ENCODE measurements at regions not wholly inside any gene's neighbourhood (a gene's known extent, or its start where the extent isn't known, plus 50 kb on each side); places are given as distances from the start of the nearest gene placed in this dataset.

DNA sequence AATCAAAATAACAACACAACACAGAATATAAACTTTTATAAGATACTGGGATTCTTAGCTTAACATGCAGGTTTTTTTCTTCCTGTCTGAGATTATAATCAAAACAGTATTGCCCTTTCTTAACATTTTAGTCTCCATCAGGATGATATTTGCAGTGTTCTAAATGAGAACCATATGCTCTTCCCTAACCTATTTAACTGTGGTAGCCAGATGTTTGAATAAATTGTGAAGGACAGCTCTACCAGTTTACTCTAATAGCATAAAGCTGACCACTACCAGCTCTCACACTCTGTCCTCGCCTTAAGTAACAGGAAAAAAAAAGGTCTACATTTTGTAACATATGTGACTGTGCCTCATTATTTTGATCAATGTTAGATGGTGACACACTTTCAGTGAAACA lies 618.7 kb upstream of the SGCG start:
- CTCF ChIA-PET = interaction anchor here (0.7 kb wide), 1 partner anchor 45 kb away, joined by 3 read pairs; no protein-coding TSS in a partner anchor
- H3K4me2 ChIP-seq (ENCODE audit: low read depth, low read length) = no peak overlapping the region
- no peaks in the 10 kb centered on the region for H3K27me3 ChIP-seq (ENCODE audit: control insufficient read depth, insufficient read depth, low read length)
- no peaks in the 10 kb centered on the region for H4K20me1 ChIP-seq (ENCODE audit: insufficient read depth, low read length)
- no peaks in the 10 kb centered on the region for H3K36me3 ChIP-seq (ENCODE audit: control insufficient read depth, insufficient read depth, low read length)
- H4K8ac ChIP-seq (ENCODE audit: low read depth in 2 of 2, low read length in 2 of 2) = no peak overlapping the region
- H3K27ac ChIP-seq (ENCODE audit: insufficient read depth, low read length) = no peak overlapping the region
- no peaks in the 10 kb centered on the region for H3K4me1 ChIP-seq (ENCODE audit: control insufficient read depth, insufficient read depth, low read length)
- H3K9ac ChIP-seq (ENCODE audit: low read depth, low read length) = no peak overlapping the region
- H4K91ac ChIP-seq (ENCODE audit: insufficient read depth, low read depth, low read length) = no peak overlapping the region
- no peak for ATAC-seq (ENCODE audit: low read depth)
- in situ Hi-C loops (cut with MboI; ENCODE audit: low sequenced_read_pairs) = no loop called here
- POLR2A ChIA-PET (ENCODE audit: unreplicated experiment) = no interaction called here
- H3K9me3 ChIP-seq (ENCODE audit: control insufficient read depth, insufficient read depth, low read length) = no peaks in the 10 kb centered on the region
- no peak overlapping the region for H2BK15ac ChIP-seq (ENCODE audit: low read depth, low read length)
- no peak overlapping the region for H2BK5ac ChIP-seq (ENCODE audit: low read depth, low read length, poor library complexity, severe bottlenecking)
- H3K79me1 ChIP-seq (ENCODE audit: low read depth in 1 of 2, low read length in 2 of 2) = no peaks in the 10 kb centered on the region
- no peak overlapping the region for H3K4me3 ChIP-seq (ENCODE audit: insufficient read depth, low read depth, low read length)
- H2BK120ac ChIP-seq (ENCODE audit: low read depth, low read length) = no peak overlapping the region
- no TSS peak for BruUV-seq (replicated peaks)
- intact Hi-C loops (cut with micrococcal nuclease) = no loop called here
- H2AK5ac ChIP-seq (ENCODE audit: low read depth, low read length) = no peak overlapping the region
- WGBS, 2 experiments (ENCODE audit: extremely low coverage in 2 of 2, insufficient read length in 1 of 2) = no CpG with 5 or more reads among the region's 1 CpG
- no peak overlapping the region for H3K18ac ChIP-seq (ENCODE audit: low read depth, low read length)
- TF ChIP-seq FOS (IDR thresholded peaks at IDR 0.05; ENCODE audit: low read depth, low read length) (no peak), NFE2L2 (IDR thresholded peaks at IDR 0.05; ENCODE audit: low read depth, low read length) (no peak), BHLHE40 (IDR thresholded peaks at IDR 0.05; ENCODE audit: low read depth, low read length) (no peak), RAD21 (IDR thresholded peaks at IDR 0.05; ENCODE audit: low read length) (no peak), MAZ (IDR thresholded peaks at IDR 0.05; ENCODE audit: borderline replicate concordance, low read depth, low read length) (no peak), RCOR1 (IDR thresholded peaks at IDR 0.05; ENCODE audit: insufficient replicate concordance, low read length) (no peak), CEBPB (IDR thresholded peaks at IDR 0.05; ENCODE audit: low read depth, low read length) (no peak), RFX5 (IDR thresholded peaks at IDR 0.05; ENCODE audit: low read depth, low read length) (no peak), MAFK (IDR thresholded peaks at IDR 0.05; ENCODE audit: low read depth, low read length) (no peak), CHD1 (IDR thresholded peaks at IDR 0.05; ENCODE audit: low read depth, low read length) (no peak), POLR2A (IDR thresholded peaks at IDR 0.05; ENCODE audit: low read depth, low read length) (no peak), ELK1 (IDR thresholded peaks at IDR 0.05; ENCODE audit: borderline replicate concordance, low read depth, low read length) (no peak), MXI1 (IDR thresholded peaks at IDR 0.05; ENCODE audit: borderline replicate concordance, low read depth, low read length) (no peak), SMC3 (IDR thresholded peaks at IDR 0.05; ENCODE audit: low read depth, low read length) (no peak)
- TF ChIP-seq, protein P1, sequence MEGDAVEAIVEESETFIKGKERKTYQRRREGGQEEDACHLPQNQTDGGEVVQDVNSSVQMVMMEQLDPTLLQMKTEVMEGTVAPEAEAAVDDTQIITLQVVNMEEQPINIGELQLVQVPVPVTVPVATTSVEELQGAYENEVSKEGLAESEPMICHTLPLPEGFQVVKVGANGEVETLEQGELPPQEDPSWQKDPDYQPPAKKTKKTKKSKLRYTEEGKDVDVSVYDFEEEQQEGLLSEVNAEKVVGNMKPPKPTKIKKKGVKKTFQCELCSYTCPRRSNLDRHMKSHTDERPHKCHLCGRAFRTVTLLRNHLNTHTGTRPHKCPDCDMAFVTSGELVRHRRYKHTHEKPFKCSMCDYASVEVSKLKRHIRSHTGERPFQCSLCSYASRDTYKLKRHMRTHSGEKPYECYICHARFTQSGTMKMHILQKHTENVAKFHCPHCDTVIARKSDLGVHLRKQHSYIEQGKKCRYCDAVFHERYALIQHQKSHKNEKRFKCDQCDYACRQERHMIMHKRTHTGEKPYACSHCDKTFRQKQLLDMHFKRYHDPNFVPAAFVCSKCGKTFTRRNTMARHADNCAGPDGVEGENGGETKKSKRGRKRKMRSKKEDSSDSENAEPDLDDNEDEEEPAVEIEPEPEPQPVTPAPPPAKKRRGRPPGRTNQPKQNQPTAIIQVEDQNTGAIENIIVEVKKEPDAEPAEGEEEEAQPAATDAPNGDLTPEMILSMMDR (conservative IDR thresholded peaks at IDR 0.05; ENCODE audit: low read depth, low read length) = no peak
- TF ChIP-seq, protein P2, sequence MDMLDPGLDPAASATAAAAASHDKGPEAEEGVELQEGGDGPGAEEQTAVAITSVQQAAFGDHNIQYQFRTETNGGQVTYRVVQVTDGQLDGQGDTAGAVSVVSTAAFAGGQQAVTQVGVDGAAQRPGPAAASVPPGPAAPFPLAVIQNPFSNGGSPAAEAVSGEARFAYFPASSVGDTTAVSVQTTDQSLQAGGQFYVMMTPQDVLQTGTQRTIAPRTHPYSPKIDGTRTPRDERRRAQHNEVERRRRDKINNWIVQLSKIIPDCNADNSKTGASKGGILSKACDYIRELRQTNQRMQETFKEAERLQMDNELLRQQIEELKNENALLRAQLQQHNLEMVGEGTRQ (IDR thresholded peaks at IDR 0.05; ENCODE audit: low read depth, low read length) = no peak
- H3K56ac ChIP-seq (ENCODE audit: extremely low read depth, insufficient read depth, low read length) = no peak overlapping the region
- H3K4ac ChIP-seq (ENCODE audit: low read depth, low read length) = no peak overlapping the region
- H4K5ac ChIP-seq (ENCODE audit: low read depth, low read length) = no peak overlapping the region
- no peak overlapping the region for H3K14ac ChIP-seq (replicated peaks; ENCODE audit: low read depth, low read length)
- no peak overlapping the region for H2AFZ ChIP-seq (replicated peaks; ENCODE audit: low read length, poor library complexity)
- no peak overlapping the region for H2AK9ac ChIP-seq (replicated peaks; ENCODE audit: low read depth, low read length, poor library complexity)
- no peak overlapping the region for H2BK20ac ChIP-seq (ENCODE audit: low read depth, low read length)
- dilution Hi-C loops (cut with HindIII; ENCODE audit: low sequenced_read_pairs, unreplicated experiment) = no loop called here
- no peak overlapping the region for H3K23ac ChIP-seq (ENCODE audit: low read depth, low read length)
- no peak for DNase-seq
- no peaks in the 10 kb centered on the region for H3K9me1 ChIP-seq (ENCODE audit: insufficient read depth, low read length)
